ENCODE measurements at regions not wholly inside any gene's neighbourhood (a gene's known extent, or its start where the extent isn't known, plus 50 kb on each side); places are given as distances from the start of the nearest gene placed in this dataset.
A peak's percentile ranks its signal among the peaks of the same experiment; 100 is the strongest.

- no peaks in the 10 kb centered on the region for H3K79me1 ChIP-seq (ENCODE audit: insufficient read depth, low read depth, low read length, poor library complexity, severe bottlenecking)
- H3K4me3 Mint-ChIP-seq: no peak overlapping the region
- H3K27ac ChIP-seq (ENCODE audit: insufficient read length, low read depth, low read length): no peak overlapping the region
- H3K27ac Mint-ChIP-seq: no peak overlapping the region
- H3K23ac ChIP-seq (ENCODE audit: insufficient read length, low read depth, low read length): no peak overlapping the region
- no peak overlapping the region for H3T11ph ChIP-seq (ENCODE audit: low read length)
- H3K9me3 ChIP-seq (ENCODE audit: control insufficient read depth, low read depth, low read length): no peaks in the 10 kb centered on the region
- no peak for TF ChIP-seq CTCF (conservative IDR thresholded peaks at IDR 0.05)
- no peak overlapping the region for H2BK12ac ChIP-seq (ENCODE audit: insufficient read length, low read depth, low read length)
- H3K9me3 Mint-ChIP-seq: peaks cover 3% of the 10 kb centered on the region in 2 experiments; a peak in 3 of 5 replicates
- H2BK5ac ChIP-seq (ENCODE audit: insufficient read length, low read length): no peak overlapping the region
- no peaks in the 10 kb centered on the region for H3K27me3 ChIP-seq (ENCODE audit: insufficient read depth, low read length)
- H2BK15ac ChIP-seq (ENCODE audit: low read depth, low read length): no peak overlapping the region
- no peaks in the 10 kb centered on the region for H3K27me3 Mint-ChIP-seq (ENCODE audit: low read depth)
- no peaks in the 10 kb centered on the region for H4K20me1 ChIP-seq (ENCODE audit: control insufficient read depth, insufficient read depth, insufficient read length)
- H4K8ac ChIP-seq (replicated peaks; ENCODE audit: insufficient read length, low read depth, low read length): no peak overlapping the region
- no peak overlapping the region for H4K91ac ChIP-seq (ENCODE audit: insufficient read length, low read depth, low read length)
- H3K36me3 Mint-ChIP-seq (ENCODE audit: insufficient read depth in 1 of 3, low read depth in 3 of 3): 0 out of 7 replicates have a peak, but pooled peaks cover 0 to 1% (median 0%) of the 10 kb centered on the region in 3 experiments
- H3K56ac ChIP-seq (ENCODE audit: insufficient read length, low read depth, low read length): no peak overlapping the region
- H3K9ac ChIP-seq (ENCODE audit: extremely low read depth, insufficient read length, low read length): no peak overlapping the region
- no peak for DNase-seq
- H2BK120ac ChIP-seq (ENCODE audit: low read depth, low read length, poor library complexity, severe bottlenecking): peak overlapping the region; percentile 23
- H2BK20ac ChIP-seq (ENCODE audit: low read depth, low read length, poor library complexity, severe bottlenecking): no peak overlapping the region
- H3K79me2 ChIP-seq (ENCODE audit: insufficient read depth, low read length): no peaks in the 10 kb centered on the region
- no peak overlapping the region for H3K4ac ChIP-seq (ENCODE audit: low read depth, low read length)
- no peak overlapping the region for H4K5ac ChIP-seq (ENCODE audit: insufficient read length, low read depth, low read length)
- WGBS (ENCODE audit: extremely low coverage, insufficient read length, low lambda C conversion rate): no CpG with 5 or more reads among the region's 1 CpG
- H2AK5ac ChIP-seq (ENCODE audit: insufficient read length, low read length): no peak overlapping the region
- no peak overlapping the region for H3K4me2 ChIP-seq (ENCODE audit: insufficient read depth, insufficient read length, low read length)
- H2AFZ ChIP-seq (ENCODE audit: low read length): no peak overlapping the region
- H3K4me1 Mint-ChIP-seq: 0 out of 4 replicates have a peak, but pooled peaks cover 0 to 3% of the 10 kb centered on the region in 2 experiments
- no peak overlapping the region for H3K18ac ChIP-seq (ENCODE audit: insufficient read length, low read depth, low read length)
- no peaks in the 10 kb centered on the region for H3K4me1 ChIP-seq (ENCODE audit: insufficient read depth, low read length)
- H3K14ac ChIP-seq (ENCODE audit: insufficient read depth, low read length): no peak overlapping the region
- no peaks in the 10 kb centered on the region for H3K23me2 ChIP-seq (ENCODE audit: insufficient read length, low read depth, low read length, poor library complexity, severe bottlenecking)
Measured at GRCh38 chr1:56204206-56204605, 375.2 kb downstream of the PLPP3 start.

Data from H9 (cell line).